ENCODE measurements at regions not wholly inside any gene's neighbourhood (a gene's known extent, or its start where the extent isn't known, plus 50 kb on each side); places are given as distances from the start of the nearest gene placed in this dataset.

DNA sequence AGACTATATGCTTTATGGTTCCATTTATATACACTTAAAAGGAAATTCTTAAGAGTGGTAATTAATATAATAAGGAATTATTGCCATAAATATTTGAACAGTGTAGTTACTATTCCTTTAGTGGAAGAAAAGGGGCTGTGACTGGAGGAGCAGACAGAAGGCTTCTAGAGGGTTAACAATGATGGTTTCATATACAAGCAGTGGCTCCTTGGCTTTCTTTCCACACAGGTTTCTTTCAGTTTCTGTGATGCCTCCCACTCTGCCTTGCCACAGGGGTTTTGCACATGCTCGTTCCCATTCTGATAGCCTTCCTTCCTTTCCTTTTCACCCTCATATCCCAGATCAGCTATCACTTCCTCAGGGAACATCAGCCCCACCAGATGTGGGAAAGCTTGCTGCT is 108.8 kb upstream of the LYSMD4 start:
- H3K4me3 ChIP-seq, result no peak overlapping the region
- no peak for DNase-seq
- no peaks in the 10 kb centered on the region for H3K36me3 ChIP-seq (ENCODE audit: low read depth, missing control alignments)
- intact Hi-C loops (cut with DNase I; ENCODE audit: low total_unique reads), result no loop called here
- no peaks in the 10 kb centered on the region for H3K27me3 ChIP-seq
- TF ChIP-seq, protein P1, sequence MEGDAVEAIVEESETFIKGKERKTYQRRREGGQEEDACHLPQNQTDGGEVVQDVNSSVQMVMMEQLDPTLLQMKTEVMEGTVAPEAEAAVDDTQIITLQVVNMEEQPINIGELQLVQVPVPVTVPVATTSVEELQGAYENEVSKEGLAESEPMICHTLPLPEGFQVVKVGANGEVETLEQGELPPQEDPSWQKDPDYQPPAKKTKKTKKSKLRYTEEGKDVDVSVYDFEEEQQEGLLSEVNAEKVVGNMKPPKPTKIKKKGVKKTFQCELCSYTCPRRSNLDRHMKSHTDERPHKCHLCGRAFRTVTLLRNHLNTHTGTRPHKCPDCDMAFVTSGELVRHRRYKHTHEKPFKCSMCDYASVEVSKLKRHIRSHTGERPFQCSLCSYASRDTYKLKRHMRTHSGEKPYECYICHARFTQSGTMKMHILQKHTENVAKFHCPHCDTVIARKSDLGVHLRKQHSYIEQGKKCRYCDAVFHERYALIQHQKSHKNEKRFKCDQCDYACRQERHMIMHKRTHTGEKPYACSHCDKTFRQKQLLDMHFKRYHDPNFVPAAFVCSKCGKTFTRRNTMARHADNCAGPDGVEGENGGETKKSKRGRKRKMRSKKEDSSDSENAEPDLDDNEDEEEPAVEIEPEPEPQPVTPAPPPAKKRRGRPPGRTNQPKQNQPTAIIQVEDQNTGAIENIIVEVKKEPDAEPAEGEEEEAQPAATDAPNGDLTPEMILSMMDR (IDR thresholded peaks at IDR 0.05), result no peak
- TF ChIP-seq POLR2A (IDR thresholded peaks at IDR 0.05), result no peak
- H3K4me1 ChIP-seq, result no peaks in the 10 kb centered on the region
- no peaks in the 10 kb centered on the region for H3K9me3 ChIP-seq
- 56 to 92% methylated on average over 1 of the region's 1 CpG for WGBS, 2 donors
- H3K27ac ChIP-seq, result no peak overlapping the region

GRCh38 chr15:99826157-99826780 is 93.0 kb upstream of the LYSMD4 start:
- Histone ChIP-seq H3K36me3 (ENCODE audit: low read depth, missing control alignments) (no peaks in the 10 kb centered on the region), H3K4me1 (no peaks in the 10 kb centered on the region), H3K9me3 (no peaks in the 10 kb centered on the region), H3K4me3 (no peak overlapping the region), H3K27ac (no peak overlapping the region), H3K27me3 (no peaks in the 10 kb centered on the region)
- no peak for DNase-seq
- 90 to 93% methylated on average over 4 of the region's 4 CpGs for WGBS, 2 donors
- TF ChIP-seq POLR2A (IDR thresholded peaks at IDR 0.05), result no peak
- TF ChIP-seq, protein P1 (IDR thresholded peaks at IDR 0.05), result no peak
- intact Hi-C loops (cut with DNase I; ENCODE audit: low total_unique reads), result no loop called here

- DNase-seq, result no peak
- no peak for TF ChIP-seq POLR2A (IDR thresholded peaks at IDR 0.05)
- TF ChIP-seq, protein P1 (IDR thresholded peaks at IDR 0.05), result no peak
- WGBS, 2 donors, result 86% methylated on average over 5 of the region's 5 CpGs
These were observed 90.1 kb upstream of the LYSMD4 start for GRCh38 chr15:99823346-99823745.

GRCh38 chr15:99819981-99820718 is 86.9 kb upstream of the LYSMD4 start:
- no peaks in the 10 kb centered on the region for H3K9me3 ChIP-seq
- H3K4me3 ChIP-seq, result no peak overlapping the region
- 88 to 94% methylated on average over 2 of the region's 2 CpGs for WGBS, 2 donors
- no peaks in the 10 kb centered on the region for H3K36me3 ChIP-seq (ENCODE audit: low read depth, missing control alignments)
- H3K4me1 ChIP-seq, result no peaks in the 10 kb centered on the region
- TF ChIP-seq, protein P1 (IDR thresholded peaks at IDR 0.05), result no peak
- TF ChIP-seq POLR2A (IDR thresholded peaks at IDR 0.05), result no peak
- intact Hi-C loops (cut with DNase I; ENCODE audit: low total_unique reads), result no loop called here
- no peak overlapping the region for H3K27ac ChIP-seq
- no peak for DNase-seq
- no peaks in the 10 kb centered on the region for H3K27me3 ChIP-seq

More at GRCh38 chr15:99823346-99823745, 90.1 kb upstream of the LYSMD4 start:
- no peak overlapping the region for H3K27ac ChIP-seq
- H3K9me3 ChIP-seq, result no peaks in the 10 kb centered on the region
- H3K36me3 ChIP-seq (ENCODE audit: low read depth, missing control alignments), result no peaks in the 10 kb centered on the region
- H3K4me3 ChIP-seq, result no peak overlapping the region
- intact Hi-C loops (cut with DNase I; ENCODE audit: low total_unique reads), result no loop called here
- no peaks in the 10 kb centered on the region for H3K4me1 ChIP-seq
- H3K27me3 ChIP-seq, result no peaks in the 10 kb centered on the region
